Epithelial cell of proximal tubule (primary cell): ENCODE measurements at regions not wholly inside any gene's neighbourhood (a gene's known extent, or its start where the extent isn't known, plus 50 kb on each side); places are given as distances from the start of the nearest gene placed in this dataset.
"Not testable (repeated sequence)": the region's sequence is repeated elsewhere in the genome, so short reads cannot be mapped to it uniquely, and the experiment has no call there.

Experiments used
- DNase-seq: peaks from one replicate; pipeline ENCODE4 v3.0.0-alpha.2; 2011; ENCODE audit warnings: low read depth
- H3K4me3 ChIP-seq: 2 replicates; pipeline ENCODE4 v1.5.1; 2011; ENCODE audit warnings: low read depth, mild to moderate bottlenecking, low read length
- TF ChIP-seq, protein P1 (sequence below): conservative IDR thresholded peaks from 2 replicates; pipeline ENCODE4 v1.5.1; 2012; ENCODE audit warnings: low read depth, mild to moderate bottlenecking, low read length

DNA sequence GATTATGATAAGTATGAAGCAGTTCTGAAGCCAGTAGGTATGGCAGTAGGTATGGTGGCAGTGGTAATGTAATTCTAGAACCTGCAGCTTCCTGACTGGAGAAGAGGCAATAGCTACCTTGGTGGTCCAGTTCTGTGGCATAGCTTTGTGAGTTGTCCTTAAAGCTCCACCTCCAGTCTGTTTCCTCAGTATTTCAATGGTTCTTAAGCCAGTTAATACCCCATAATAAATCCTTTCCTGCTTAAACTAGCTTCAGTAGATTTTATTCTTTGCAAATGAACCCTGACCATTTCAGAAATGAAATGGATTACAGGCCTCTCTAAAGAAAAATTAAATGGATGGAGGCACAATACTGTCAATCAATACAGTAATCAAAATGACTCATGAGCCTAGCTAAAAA, 117.8 kb upstream of the KRAS start:
- DNase-seq, result no peak
- TF ChIP-seq, protein P1, sequence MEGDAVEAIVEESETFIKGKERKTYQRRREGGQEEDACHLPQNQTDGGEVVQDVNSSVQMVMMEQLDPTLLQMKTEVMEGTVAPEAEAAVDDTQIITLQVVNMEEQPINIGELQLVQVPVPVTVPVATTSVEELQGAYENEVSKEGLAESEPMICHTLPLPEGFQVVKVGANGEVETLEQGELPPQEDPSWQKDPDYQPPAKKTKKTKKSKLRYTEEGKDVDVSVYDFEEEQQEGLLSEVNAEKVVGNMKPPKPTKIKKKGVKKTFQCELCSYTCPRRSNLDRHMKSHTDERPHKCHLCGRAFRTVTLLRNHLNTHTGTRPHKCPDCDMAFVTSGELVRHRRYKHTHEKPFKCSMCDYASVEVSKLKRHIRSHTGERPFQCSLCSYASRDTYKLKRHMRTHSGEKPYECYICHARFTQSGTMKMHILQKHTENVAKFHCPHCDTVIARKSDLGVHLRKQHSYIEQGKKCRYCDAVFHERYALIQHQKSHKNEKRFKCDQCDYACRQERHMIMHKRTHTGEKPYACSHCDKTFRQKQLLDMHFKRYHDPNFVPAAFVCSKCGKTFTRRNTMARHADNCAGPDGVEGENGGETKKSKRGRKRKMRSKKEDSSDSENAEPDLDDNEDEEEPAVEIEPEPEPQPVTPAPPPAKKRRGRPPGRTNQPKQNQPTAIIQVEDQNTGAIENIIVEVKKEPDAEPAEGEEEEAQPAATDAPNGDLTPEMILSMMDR, result no peak
- no peak overlapping the region for H3K4me3 ChIP-seq

DNA sequence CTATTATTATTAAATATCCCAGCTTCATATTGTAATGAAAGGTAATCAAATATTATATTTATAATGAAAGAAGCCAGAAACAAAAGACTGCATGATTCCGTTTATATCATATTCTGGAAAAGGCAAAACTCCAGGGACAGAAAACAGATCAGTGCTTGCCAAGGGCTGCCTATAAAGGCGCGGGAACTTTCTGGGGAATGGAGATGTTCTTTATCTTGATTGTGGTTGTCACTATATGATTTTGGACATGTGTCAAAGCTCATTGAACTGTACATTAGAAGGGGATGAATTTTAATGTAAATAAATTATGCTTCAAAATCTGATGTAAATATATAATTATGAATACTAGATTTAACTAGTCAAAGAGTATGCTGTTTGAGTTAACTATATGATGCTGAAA, 115.4 kb upstream of the KRAS start:
- H3K4me3 ChIP-seq, result no peak overlapping the region
- TF ChIP-seq, protein P1, result no peak
- no peak for DNase-seq

DNA sequence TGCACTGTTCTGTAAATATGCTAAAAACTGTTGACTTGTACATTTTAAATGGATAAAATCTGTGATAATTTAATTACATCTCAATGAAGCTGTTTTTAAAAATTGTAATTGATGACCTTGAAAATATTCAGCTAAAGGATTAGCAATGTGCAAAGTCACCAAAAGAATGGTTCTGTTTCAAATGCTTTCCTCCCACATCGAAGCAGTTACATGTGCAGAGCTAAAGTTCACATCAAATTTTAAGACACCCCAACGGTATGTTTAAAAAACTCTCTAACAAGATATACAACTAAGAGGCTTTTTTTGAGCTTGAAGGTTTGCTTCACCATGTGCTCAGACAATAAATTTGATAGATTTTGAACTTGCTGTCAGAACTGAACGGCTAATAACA, 114.6 kb upstream of the KRAS start:
- no peak for DNase-seq
- TF ChIP-seq, protein P1, result no peak
- H3K4me3 ChIP-seq, result no peak overlapping the region

DNA sequence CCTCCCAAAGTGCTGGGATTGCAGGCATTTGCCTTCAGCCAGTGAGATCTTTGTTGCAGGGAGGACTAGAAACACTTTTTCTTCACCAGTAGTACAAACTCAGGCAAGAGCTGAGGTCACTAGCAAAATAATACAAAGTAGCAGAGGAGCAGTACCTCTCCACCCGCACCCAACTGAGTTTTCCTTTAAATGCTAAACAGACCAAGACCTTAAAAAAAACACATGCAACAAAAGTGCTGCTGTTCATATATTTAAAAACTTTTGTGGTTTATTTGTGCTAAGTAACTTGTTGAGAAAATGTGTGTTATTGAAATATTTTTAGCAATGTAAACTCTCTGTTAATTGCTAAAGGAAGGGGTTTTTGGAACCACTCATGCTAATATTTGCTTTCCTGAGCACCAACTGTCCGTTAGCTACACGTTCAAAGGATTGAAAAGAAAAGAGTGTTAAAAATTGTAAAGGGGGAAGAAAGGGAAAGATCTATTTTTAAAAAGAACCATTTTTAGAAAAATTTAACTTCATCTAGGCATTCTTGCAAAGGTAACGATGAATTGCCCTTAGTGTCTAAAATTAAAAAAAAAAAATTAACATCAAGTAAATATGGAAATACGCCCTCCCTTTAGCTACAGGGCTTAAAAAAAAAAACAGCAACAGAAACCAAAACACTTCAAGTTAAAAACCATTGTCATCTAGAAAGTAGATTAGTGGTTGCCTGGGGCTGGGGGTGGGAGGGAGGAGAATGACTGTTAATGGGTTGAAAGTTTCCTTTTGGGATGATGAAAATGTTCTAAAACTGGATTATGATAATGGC, 114.0 kb upstream of the KRAS start:
- TF ChIP-seq, protein P1, result no peak

DNA sequence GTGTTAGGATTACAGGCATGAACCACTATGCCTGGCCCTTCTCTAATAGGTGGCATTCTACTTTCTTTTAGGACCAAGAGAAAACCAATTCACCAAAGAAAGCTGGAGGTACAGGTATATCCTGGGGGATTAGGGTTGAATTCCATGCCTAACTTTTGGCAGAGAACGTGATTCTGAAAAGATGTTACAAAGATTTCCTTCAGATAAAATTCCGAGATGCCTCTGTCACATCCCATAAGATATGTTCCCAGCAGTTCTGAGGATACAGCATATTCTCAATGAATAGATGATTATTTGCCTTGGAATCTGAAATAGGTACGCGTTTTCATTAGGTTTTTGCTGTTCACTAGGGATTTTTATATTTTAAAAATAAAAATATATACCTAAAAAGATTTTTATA, 111.9 kb upstream of the KRAS start:
- no peak overlapping the region for H3K4me3 ChIP-seq
- DNase-seq, result no peak
- TF ChIP-seq, protein P1, result no peak

More for the DNA sequence above, 114.0 kb upstream of the KRAS start:
- DNase-seq, result no peak
- no peak overlapping the region for H3K4me3 ChIP-seq

DNA sequence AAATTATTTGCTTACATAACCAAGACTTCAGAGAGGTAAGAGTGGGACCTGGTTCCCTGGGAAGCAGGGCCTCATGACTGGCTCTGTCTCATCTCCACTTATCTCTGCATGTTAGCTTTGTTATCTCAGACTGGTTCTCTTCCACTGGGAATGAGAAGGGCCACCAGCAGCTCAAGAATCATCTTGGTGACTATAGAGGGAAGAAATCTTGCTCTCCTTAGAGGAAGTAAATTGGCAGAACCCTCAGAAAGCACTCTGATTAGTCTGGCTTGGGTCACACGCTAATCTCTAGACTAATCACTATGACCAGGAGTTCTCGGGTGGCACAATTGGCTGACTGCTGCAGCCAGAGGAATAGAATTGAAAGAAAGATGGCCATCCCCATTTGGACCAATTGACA, 110.8 kb upstream of the KRAS start:
- no peak overlapping the region for H3K4me3 ChIP-seq
- DNase-seq, result no peak
- TF ChIP-seq, protein P1, result no peak

DNA sequence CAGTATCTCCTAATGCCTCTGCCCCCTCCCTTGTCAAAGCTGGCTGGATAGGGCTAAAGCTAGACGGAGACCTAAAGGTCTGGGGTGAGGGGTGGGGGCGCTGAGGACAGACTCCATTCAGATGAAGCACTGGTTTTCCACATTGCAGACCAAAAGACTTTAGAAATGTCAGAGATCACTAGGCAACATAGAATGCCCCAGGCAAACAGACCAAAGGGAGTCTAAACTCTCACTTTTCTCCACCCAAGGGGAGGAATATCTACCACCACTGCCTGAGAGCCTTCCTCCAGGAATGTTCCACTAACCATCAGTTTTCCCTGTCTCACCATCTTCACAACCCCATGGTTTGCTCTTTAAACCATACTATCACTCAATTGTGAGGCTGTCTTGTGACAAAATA, 106.9 kb upstream of the KRAS start:
- no peak overlapping the region for H3K4me3 ChIP-seq
- TF ChIP-seq, protein P1, result no peak
- DNase-seq, result no peak

DNA sequence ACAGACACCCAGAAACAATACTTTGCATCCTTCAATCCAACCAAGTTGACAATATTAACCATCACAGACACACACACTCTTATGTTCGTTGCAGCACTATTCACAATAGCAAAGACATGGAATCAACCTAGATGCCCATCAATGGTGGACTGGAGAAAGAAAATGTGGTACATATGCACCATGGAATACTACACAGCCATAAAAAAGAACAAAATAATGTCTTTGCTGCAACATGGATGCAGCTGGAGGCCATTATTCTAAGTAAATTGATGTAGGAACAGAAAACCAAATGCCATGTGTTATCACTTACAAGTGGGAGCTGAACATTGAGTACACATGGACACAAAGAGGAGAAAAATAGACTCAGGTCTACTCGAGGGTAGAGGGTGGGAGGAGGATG, 102.2 kb upstream of the KRAS start:
- DNase-seq, H3K4me3 ChIP-seq: not testable (repeated sequence)
